ENCODE measurements at regions not wholly inside any gene's neighbourhood (a gene's known extent, or its start where the extent isn't known, plus 50 kb on each side); places are given as distances from the start of the nearest gene placed in this dataset.

GRCh38 chr6:159481897-159482296 is 211.1 kb downstream of the SOD2 start:
- TF ChIP-seq SIN3A (IDR thresholded peaks at IDR 0.05; ENCODE audit: borderline replicate concordance, insufficient read depth, low read length), result no peak
- no peak for TF ChIP-seq TAF1 (IDR thresholded peaks at IDR 0.05; ENCODE audit: borderline replicate concordance, insufficient read depth, low read length)
- no peak for TF ChIP-seq REST (IDR thresholded peaks at IDR 0.05; ENCODE audit: insufficient read depth in 1 of 2, low read depth in 2 of 2, low read length in 2 of 2)
